GM23338 (cell line): ENCODE measurements at regions not wholly inside any gene's neighbourhood (a gene's known extent, or its start where the extent isn't known, plus 50 kb on each side); places are given as distances from the start of the nearest gene placed in this dataset.

Source experiments
- CREB1 ChIP-seq: fragments of 250-450 bp; sonication (Bioruptor Pico); IDR thresholded peaks from 2 replicates; pipeline ENCODE4 v1.5.0; 2020; ENCODE audit warnings: low read depth, mild to moderate bottlenecking, moderate library complexity
- EZH2 ChIP-seq: fragments of 200-600 bp; sonication (generic); IDR thresholded peaks from one replicate; pipeline ENCODE4 v1.8.0; 2017; ENCODE audit warnings: antibody characterized with exemption, mild to moderate bottlenecking, low read depth; ENCODE audit not compliant: unreplicated experiment
- EZH2phosphoT487 ChIP-seq: fragments of 200-600 bp; sonication (generic); IDR thresholded peaks from one replicate; pipeline ENCODE4 v1.8.1; 2018; ENCODE audit warnings: antibody characterized with exemption; ENCODE audit not compliant: unreplicated experiment
- JUNB ChIP-seq: IDR thresholded peaks from one replicate; pipeline ENCODE4 v1.6.1; 2016; ENCODE audit warnings: antibody characterized with exemption; ENCODE audit not compliant: unreplicated experiment
- POLR2AphosphoS5 ChIP-seq: IDR thresholded peaks from 2 replicates; pipeline ENCODE4 v1.6.1; 2016; ENCODE audit warnings: antibody characterized with exemption, low read depth
- ZNF114 ChIP-seq: fragments of 250-450 bp; sonication (Bioruptor Pico); IDR thresholded peaks from 2 replicates; pipeline ENCODE4 v1.5.0; 2020; ENCODE audit warnings: mild to moderate bottlenecking, moderate library complexity
- TF ChIP-seq, protein P1 (sequence below), 2 experiments: fragments of 200-600 bp in 1 of 2; sonication (generic) in 1 of 2; conservative IDR thresholded peaks; 2 replicates each; pipeline versions ENCODE4 v1.5.1 to v1.6.1; 2016 to 2017; ENCODE audit warnings: antibody characterized with exemption in 2 of 2, low read depth in 2 of 2, mild to moderate bottlenecking in 2 of 2, moderate library complexity in 1 of 2
- TF ChIP-seq, protein P2 (sequence below): IDR thresholded peaks from one replicate; pipeline ENCODE4 v1.6.1; 2018; ENCODE audit warnings: antibody characterized with exemption; ENCODE audit not compliant: unreplicated experiment
- TF ChIP-seq, protein P3 (sequence below): IDR thresholded peaks from 2 replicates; pipeline ENCODE4 v1.6.1; 2016; ENCODE audit warnings: antibody characterized with exemption
- TF ChIP-seq, protein P4 (sequence below): fragments of 250-450 bp; sonication (Bioruptor Pico); IDR thresholded peaks from 2 replicates; pipeline ENCODE4 v1.5.0; 2020; ENCODE audit warnings: mild to moderate bottlenecking, moderate library complexity

- TF ChIP-seq, protein P1, sequence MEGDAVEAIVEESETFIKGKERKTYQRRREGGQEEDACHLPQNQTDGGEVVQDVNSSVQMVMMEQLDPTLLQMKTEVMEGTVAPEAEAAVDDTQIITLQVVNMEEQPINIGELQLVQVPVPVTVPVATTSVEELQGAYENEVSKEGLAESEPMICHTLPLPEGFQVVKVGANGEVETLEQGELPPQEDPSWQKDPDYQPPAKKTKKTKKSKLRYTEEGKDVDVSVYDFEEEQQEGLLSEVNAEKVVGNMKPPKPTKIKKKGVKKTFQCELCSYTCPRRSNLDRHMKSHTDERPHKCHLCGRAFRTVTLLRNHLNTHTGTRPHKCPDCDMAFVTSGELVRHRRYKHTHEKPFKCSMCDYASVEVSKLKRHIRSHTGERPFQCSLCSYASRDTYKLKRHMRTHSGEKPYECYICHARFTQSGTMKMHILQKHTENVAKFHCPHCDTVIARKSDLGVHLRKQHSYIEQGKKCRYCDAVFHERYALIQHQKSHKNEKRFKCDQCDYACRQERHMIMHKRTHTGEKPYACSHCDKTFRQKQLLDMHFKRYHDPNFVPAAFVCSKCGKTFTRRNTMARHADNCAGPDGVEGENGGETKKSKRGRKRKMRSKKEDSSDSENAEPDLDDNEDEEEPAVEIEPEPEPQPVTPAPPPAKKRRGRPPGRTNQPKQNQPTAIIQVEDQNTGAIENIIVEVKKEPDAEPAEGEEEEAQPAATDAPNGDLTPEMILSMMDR (conservative IDR thresholded peaks at IDR 0.05; ENCODE audit: low read depth in 2 of 2): no peak
- TF ChIP-seq, protein P2, sequence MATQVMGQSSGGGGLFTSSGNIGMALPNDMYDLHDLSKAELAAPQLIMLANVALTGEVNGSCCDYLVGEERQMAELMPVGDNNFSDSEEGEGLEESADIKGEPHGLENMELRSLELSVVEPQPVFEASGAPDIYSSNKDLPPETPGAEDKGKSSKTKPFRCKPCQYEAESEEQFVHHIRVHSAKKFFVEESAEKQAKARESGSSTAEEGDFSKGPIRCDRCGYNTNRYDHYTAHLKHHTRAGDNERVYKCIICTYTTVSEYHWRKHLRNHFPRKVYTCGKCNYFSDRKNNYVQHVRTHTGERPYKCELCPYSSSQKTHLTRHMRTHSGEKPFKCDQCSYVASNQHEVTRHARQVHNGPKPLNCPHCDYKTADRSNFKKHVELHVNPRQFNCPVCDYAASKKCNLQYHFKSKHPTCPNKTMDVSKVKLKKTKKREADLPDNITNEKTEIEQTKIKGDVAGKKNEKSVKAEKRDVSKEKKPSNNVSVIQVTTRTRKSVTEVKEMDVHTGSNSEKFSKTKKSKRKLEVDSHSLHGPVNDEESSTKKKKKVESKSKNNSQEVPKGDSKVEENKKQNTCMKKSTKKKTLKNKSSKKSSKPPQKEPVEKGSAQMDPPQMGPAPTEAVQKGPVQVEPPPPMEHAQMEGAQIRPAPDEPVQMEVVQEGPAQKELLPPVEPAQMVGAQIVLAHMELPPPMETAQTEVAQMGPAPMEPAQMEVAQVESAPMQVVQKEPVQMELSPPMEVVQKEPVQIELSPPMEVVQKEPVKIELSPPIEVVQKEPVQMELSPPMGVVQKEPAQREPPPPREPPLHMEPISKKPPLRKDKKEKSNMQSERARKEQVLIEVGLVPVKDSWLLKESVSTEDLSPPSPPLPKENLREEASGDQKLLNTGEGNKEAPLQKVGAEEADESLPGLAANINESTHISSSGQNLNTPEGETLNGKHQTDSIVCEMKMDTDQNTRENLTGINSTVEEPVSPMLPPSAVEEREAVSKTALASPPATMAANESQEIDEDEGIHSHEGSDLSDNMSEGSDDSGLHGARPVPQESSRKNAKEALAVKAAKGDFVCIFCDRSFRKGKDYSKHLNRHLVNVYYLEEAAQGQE: no peak
- TF ChIP-seq EZH2: no peak
- TF ChIP-seq, protein P3, sequence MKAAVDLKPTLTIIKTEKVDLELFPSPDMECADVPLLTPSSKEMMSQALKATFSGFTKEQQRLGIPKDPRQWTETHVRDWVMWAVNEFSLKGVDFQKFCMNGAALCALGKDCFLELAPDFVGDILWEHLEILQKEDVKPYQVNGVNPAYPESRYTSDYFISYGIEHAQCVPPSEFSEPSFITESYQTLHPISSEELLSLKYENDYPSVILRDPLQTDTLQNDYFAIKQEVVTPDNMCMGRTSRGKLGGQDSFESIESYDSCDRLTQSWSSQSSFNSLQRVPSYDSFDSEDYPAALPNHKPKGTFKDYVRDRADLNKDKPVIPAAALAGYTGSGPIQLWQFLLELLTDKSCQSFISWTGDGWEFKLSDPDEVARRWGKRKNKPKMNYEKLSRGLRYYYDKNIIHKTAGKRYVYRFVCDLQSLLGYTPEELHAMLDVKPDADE: no peak
- no peak for TF ChIP-seq POLR2AphosphoS5
- TF ChIP-seq CREB1 (CRISPR knock-in tag): no peak
- no peak for TF ChIP-seq EZH2phosphoT487
- TF ChIP-seq JUNB: no peak
- no peak for TF ChIP-seq ZNF114 (CRISPR knock-in tag)
- TF ChIP-seq, protein P4, sequence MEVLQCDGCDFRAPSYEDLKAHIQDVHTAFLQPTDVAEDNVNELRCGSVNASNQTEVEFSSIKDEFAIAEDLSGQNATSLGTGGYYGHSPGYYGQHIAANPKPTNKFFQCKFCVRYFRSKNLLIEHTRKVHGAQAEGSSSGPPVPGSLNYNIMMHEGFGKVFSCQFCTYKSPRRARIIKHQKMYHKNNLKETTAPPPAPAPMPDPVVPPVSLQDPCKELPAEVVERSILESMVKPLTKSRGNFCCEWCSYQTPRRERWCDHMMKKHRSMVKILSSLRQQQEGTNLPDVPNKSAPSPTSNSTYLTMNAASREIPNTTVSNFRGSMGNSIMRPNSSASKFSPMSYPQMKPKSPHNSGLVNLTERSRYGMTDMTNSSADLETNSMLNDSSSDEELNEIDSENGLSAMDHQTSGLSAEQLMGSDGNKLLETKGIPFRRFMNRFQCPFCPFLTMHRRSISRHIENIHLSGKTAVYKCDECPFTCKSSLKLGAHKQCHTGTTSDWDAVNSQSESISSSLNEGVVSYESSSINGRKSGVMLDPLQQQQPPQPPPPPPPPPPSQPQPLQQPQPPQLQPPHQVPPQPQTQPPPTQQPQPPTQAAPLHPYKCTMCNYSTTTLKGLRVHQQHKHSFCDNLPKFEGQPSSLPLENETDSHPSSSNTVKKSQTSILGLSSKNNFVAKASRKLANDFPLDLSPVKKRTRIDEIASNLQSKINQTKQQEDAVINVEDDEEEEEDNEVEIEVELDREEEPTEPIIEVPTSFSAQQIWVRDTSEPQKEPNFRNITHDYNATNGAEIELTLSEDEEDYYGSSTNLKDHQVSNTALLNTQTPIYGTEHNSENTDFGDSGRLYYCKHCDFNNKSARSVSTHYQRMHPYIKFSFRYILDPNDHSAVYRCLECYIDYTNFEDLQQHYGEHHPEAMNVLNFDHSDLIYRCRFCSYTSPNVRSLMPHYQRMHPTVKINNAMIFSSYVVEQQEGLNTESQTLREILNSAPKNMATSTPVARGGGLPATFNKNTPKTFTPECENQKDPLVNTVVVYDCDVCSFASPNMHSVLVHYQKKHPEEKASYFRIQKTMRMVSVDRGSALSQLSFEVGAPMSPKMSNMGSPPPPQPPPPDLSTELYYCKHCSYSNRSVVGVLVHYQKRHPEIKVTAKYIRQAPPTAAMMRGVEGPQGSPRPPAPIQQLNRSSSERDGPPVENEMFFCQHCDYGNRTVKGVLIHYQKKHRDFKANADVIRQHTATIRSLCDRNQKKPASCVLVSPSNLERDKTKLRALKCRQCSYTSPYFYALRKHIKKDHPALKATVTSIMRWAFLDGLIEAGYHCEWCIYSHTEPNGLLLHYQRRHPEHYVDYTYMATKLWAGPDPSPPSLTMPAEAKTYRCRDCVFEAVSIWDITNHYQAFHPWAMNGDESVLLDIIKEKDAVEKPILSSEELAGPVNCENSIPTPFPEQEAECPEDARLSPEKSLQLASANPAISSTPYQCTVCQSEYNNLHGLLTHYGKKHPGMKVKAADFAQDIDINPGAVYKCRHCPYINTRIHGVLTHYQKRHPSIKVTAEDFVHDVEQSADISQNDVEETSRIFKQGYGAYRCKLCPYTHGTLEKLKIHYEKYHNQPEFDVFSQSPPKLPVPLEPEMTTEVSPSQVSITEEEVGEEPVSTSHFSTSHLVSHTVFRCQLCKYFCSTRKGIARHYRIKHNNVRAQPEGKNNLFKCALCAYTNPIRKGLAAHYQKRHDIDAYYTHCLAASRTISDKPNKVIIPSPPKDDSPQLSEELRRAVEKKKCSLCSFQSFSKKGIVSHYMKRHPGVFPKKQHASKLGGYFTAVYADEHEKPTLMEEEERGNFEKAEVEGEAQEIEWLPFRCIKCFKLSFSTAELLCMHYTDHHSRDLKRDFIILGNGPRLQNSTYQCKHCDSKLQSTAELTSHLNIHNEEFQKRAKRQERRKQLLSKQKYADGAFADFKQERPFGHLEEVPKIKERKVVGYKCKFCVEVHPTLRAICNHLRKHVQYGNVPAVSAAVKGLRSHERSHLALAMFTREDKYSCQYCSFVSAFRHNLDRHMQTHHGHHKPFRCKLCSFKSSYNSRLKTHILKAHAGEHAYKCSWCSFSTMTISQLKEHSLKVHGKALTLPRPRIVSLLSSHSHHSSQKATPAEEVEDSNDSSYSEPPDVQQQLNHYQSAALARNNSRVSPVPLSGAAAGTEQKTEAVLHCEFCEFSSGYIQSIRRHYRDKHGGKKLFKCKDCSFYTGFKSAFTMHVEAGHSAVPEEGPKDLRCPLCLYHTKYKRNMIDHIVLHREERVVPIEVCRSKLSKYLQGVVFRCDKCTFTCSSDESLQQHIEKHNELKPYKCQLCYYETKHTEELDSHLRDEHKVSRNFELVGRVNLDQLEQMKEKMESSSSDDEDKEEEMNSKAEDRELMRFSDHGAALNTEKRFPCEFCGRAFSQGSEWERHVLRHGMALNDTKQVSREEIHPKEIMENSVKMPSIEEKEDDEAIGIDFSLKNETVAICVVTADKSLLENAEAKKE (CRISPR knock-in tag): no peak
These were observed 195.2 kb upstream of the LRIG3 start for GRCh38 chr12:59115526-59115925.
